ENCODE measurements at regions not wholly inside any gene's neighbourhood (a gene's known extent, or its start where the extent isn't known, plus 50 kb on each side); places are given as distances from the start of the nearest gene placed in this dataset.

GRCh38 chr2:173434762-173435569, 80.3 kb downstream of the CDCA7 start:
- H3K4me3 ChIP-seq (ENCODE audit: low read depth, low read length) = no peak overlapping the region
- TF ChIP-seq MAX (IDR thresholded peaks at IDR 0.05; ENCODE audit: low read depth, low read length) (no peak), MYC (IDR thresholded peaks at IDR 0.05; ENCODE audit: low read depth, low read length) (no peak), CTCF (IDR thresholded peaks at IDR 0.05; ENCODE audit: low read depth, low read length) (no peak), POLR2A (IDR thresholded peaks at IDR 0.05; ENCODE audit: extremely low read depth, insufficient read length) (no peak)
- DNase-seq (ENCODE audit: low read depth) = no peak

GRCh38 chr2:173435574-173435973, 80.9 kb downstream of the CDCA7 start:
- no peak for TF ChIP-seq CTCF (IDR thresholded peaks at IDR 0.05; ENCODE audit: low read depth, low read length)
- TF ChIP-seq POLR2A (IDR thresholded peaks at IDR 0.05; ENCODE audit: extremely low read depth, insufficient read length) = no peak
- TF ChIP-seq MAX (IDR thresholded peaks at IDR 0.05; ENCODE audit: low read depth, low read length) = no peak
- no peak for TF ChIP-seq MYC (IDR thresholded peaks at IDR 0.05; ENCODE audit: low read depth, low read length)
- H3K4me3 ChIP-seq (ENCODE audit: low read depth, low read length) = no peak overlapping the region
- no peak for DNase-seq (ENCODE audit: low read depth)

GRCh38 chr2:173436088-173436487, 81.4 kb downstream of the CDCA7 start:
- no peak for TF ChIP-seq MAX (IDR thresholded peaks at IDR 0.05; ENCODE audit: low read depth, low read length)
- TF ChIP-seq CTCF (IDR thresholded peaks at IDR 0.05; ENCODE audit: low read depth, low read length) = no peak
- TF ChIP-seq POLR2A (IDR thresholded peaks at IDR 0.05; ENCODE audit: extremely low read depth, insufficient read length) = no peak
- TF ChIP-seq MYC (IDR thresholded peaks at IDR 0.05; ENCODE audit: low read depth, low read length) = no peak
- no peak for DNase-seq (ENCODE audit: low read depth)
- H3K4me3 ChIP-seq (ENCODE audit: low read depth, low read length) = no peak overlapping the region

GRCh38 chr2:173441222-173441621, 86.5 kb downstream of the CDCA7 start:
- DNase-seq (ENCODE audit: low read depth) = no peak
- TF ChIP-seq MAX (IDR thresholded peaks at IDR 0.05; ENCODE audit: low read depth, low read length) (no peak), CTCF (IDR thresholded peaks at IDR 0.05; ENCODE audit: low read depth, low read length) (no peak), POLR2A (IDR thresholded peaks at IDR 0.05; ENCODE audit: extremely low read depth, insufficient read length) (no peak)
- no peak overlapping the region for H3K4me3 ChIP-seq (ENCODE audit: low read depth, low read length)

GRCh38 chr2:173442542-173442941, 87.9 kb downstream of the CDCA7 start:
- no peak for DNase-seq (ENCODE audit: low read depth)
- TF ChIP-seq MYC (IDR thresholded peaks at IDR 0.05; ENCODE audit: low read depth, low read length) (no peak), POLR2A (IDR thresholded peaks at IDR 0.05; ENCODE audit: extremely low read depth, insufficient read length) (no peak), MAX (IDR thresholded peaks at IDR 0.05; ENCODE audit: low read depth, low read length) (no peak), CTCF (IDR thresholded peaks at IDR 0.05; ENCODE audit: low read depth, low read length) (no peak)
- no peak overlapping the region for H3K4me3 ChIP-seq (ENCODE audit: low read depth, low read length)

Measured in NB4 (cell line).